Liver (tissue), 8 donors: ENCODE measurements at regions not wholly inside any gene's neighbourhood (a gene's known extent, or its start where the extent isn't known, plus 50 kb on each side); places are given as distances from the start of the nearest gene placed in this dataset.

ENCODE experiments used
- DNase-seq: peaks from one replicate; pipeline ENCODE4 v3.0.0-alpha.2; 2017; ENCODE audit warnings: low spot score
- H3K27ac ChIP-seq, 2 donors: one replicate each; pipeline ENCODE4 v1.7.0; 2013; ENCODE audit warnings: inconsistent platforms in 2 of 2, low read length in 2 of 2, control low read depth in 1 of 2, low read depth in 1 of 2, mild to moderate bottlenecking in 1 of 2
- H3K27me3 ChIP-seq, 4 donors: one replicate each; pipeline versions ENCODE4 v1.6.1 to v1.7.0; 2013; ENCODE audit warnings: low read length in 3 of 4, inconsistent platforms in 1 of 4, mild to moderate bottlenecking in 1 of 4, moderate library complexity in 1 of 4; ENCODE audit not compliant: control insufficient read depth in 4 of 4, insufficient read depth in 4 of 4
- H3K36me3 ChIP-seq, 4 donors: one replicate each; pipeline versions ENCODE4 v1.6.1 to v1.7.0; 2013; ENCODE audit warnings: low read length in 3 of 4, mild to moderate bottlenecking in 3 of 4, low read depth in 1 of 4, moderate library complexity in 1 of 4; ENCODE audit not compliant: control insufficient read depth in 4 of 4, insufficient read depth in 3 of 4
- H3K4me1 ChIP-seq, 4 donors: one replicate each; pipeline versions ENCODE4 v1.6.1 to v1.7.0; 2013; ENCODE audit warnings: low read length in 3 of 4, mild to moderate bottlenecking in 3 of 4, moderate library complexity in 1 of 4; ENCODE audit not compliant: control insufficient read depth in 4 of 4, insufficient read depth in 4 of 4
- H3K4me3 ChIP-seq, 3 donors: one replicate each; pipeline versions ENCODE4 v1.6.1 to v1.7.0; 2013; ENCODE audit warnings: low read length in 3 of 3, control low read depth in 1 of 3, low read depth in 1 of 3, mild to moderate bottlenecking in 1 of 3
- H3K9ac ChIP-seq, 2 donors: one replicate each; pipeline ENCODE4 v1.7.0; 2013; ENCODE audit warnings: low read length in 2 of 2, mild to moderate bottlenecking in 2 of 2, moderate library complexity in 2 of 2, control low read depth in 1 of 2, low read depth in 1 of 2
- H3K9me3 ChIP-seq, 4 donors: one replicate each; pipeline versions ENCODE4 v1.6.1 to v1.7.0; 2013; ENCODE audit warnings: low read length in 3 of 4; ENCODE audit not compliant: control insufficient read depth in 4 of 4
- ATF3 ChIP-seq: IDR thresholded peaks from 2 replicates; pipeline ENCODE4 v1.6.1; 2016; ENCODE audit warnings: antibody characterized with exemption
- EGR1 ChIP-seq, 2 donors: IDR thresholded peaks; 2 replicates each; pipeline ENCODE4 v1.6.1; 2016 to 2018; ENCODE audit warnings: antibody characterized with exemption in 2 of 2, low read depth in 2 of 2
- FOXA1 ChIP-seq: IDR thresholded peaks from 2 replicates; pipeline ENCODE4 v1.6.1; 2016; ENCODE audit warnings: antibody characterized with exemption
- FOXA2 ChIP-seq: IDR thresholded peaks from 2 replicates; pipeline ENCODE4 v1.6.1; 2016; ENCODE audit warnings: antibody characterized with exemption
- GABPA ChIP-seq, 2 donors: IDR thresholded peaks in 1 of 2; conservative IDR thresholded peaks in 1 of 2; 2 replicates each; pipeline ENCODE4 v1.6.1; 2016; ENCODE audit warnings: antibody characterized with exemption in 2 of 2, mild to moderate bottlenecking in 1 of 2, moderate library complexity in 1 of 2
- HNF4A ChIP-seq, 2 donors: conservative IDR thresholded peaks; 2 replicates each; pipeline ENCODE4 v1.6.1; 2016; ENCODE audit warnings: antibody characterized with exemption in 2 of 2, mild to moderate bottlenecking in 2 of 2
- HNF4G ChIP-seq: IDR thresholded peaks from 2 replicates; pipeline ENCODE4 v1.6.1; 2016; ENCODE audit warnings: antibody characterized with exemption
- JUND ChIP-seq, 2 donors: IDR thresholded peaks; 2 replicates each; pipeline ENCODE4 v1.6.1; 2016; ENCODE audit warnings: antibody characterized with exemption in 2 of 2
- NR2F2 ChIP-seq: IDR thresholded peaks from 2 replicates; pipeline ENCODE4 v1.6.1; 2016; ENCODE audit warnings: antibody characterized with exemption
- RAD21 ChIP-seq, 2 donors: IDR thresholded peaks; 2 replicates each; pipeline ENCODE4 v1.6.1; 2016; ENCODE audit warnings: antibody characterized with exemption in 2 of 2, mild to moderate bottlenecking in 2 of 2
- REST ChIP-seq: IDR thresholded peaks from 2 replicates; pipeline ENCODE4 v1.6.1; 2016; ENCODE audit warnings: antibody characterized with exemption, mild to moderate bottlenecking
- RXRA ChIP-seq, 2 donors: IDR thresholded peaks; 2 replicates each; pipeline ENCODE4 v1.6.1; 2017 to 2018; ENCODE audit warnings: antibody characterized with exemption in 2 of 2, mild to moderate bottlenecking in 1 of 2
- SP1 ChIP-seq: IDR thresholded peaks from 2 replicates; pipeline ENCODE4 v1.6.1; 2018; ENCODE audit warnings: antibody characterized with exemption, mild to moderate bottlenecking
- TAF1 ChIP-seq: conservative IDR thresholded peaks from 2 replicates; pipeline ENCODE4 v1.6.1; 2016; ENCODE audit warnings: antibody characterized with exemption, mild to moderate bottlenecking
- YY1 ChIP-seq: IDR thresholded peaks from 2 replicates; pipeline ENCODE4 v1.6.1; 2016; ENCODE audit warnings: antibody characterized with exemption, mild to moderate bottlenecking
- ZBTB33 ChIP-seq: IDR thresholded peaks from 2 replicates; pipeline ENCODE4 v1.6.1; 2016; ENCODE audit warnings: antibody characterized with exemption
- WGBS: extraction: QIAGEN DNeasy Blood & Tissue Kit; methylation state at CpG from one replicate; pipeline ENCODE4 v1.1.7; 2013; 5-methylcytosine and 5-hydroxymethylcytosine counted together
- TF ChIP-seq, protein P1 (sequence below): IDR thresholded peaks from 2 replicates; pipeline ENCODE4 v1.6.1; 2016; ENCODE audit warnings: antibody characterized with exemption
- TF ChIP-seq, protein P2 (sequence below): fragments of 150-350 bp; IDR thresholded peaks from 2 replicates; pipeline ENCODE4 v1.5.1; 2017; ENCODE audit warnings: improper control_type of control experiment, low read depth, low read length; ENCODE audit not compliant: missing input control
- donor health status: healthy.
- donor health status: healthy.
- donor health status: healthy.
- donor health status: healthy.
- donor health status: healthy.

- H3K27me3 ChIP-seq = no peaks in the 10 kb centered on the region
- 55% methylated on average over 2 of the region's 2 CpGs for WGBS
- H3K9ac ChIP-seq = no peak overlapping the region
- DNase-seq = no peak
- no peak overlapping the region for H3K4me3 ChIP-seq
- H3K4me1 ChIP-seq = peaks cover 0 to 5% (median 1%) of the 10 kb centered on the region in 4 donors
- TF ChIP-seq, protein P1, sequence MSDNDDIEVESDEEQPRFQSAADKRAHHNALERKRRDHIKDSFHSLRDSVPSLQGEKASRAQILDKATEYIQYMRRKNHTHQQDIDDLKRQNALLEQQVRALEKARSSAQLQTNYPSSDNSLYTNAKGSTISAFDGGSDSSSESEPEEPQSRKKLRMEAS = no peak
- TF ChIP-seq JUND (IDR thresholded peaks at IDR 0.05) = peak in 1 of 2 donors; percentile 19
- TF ChIP-seq ZBTB33 = no peak
- peak; percentile 57 for TF ChIP-seq FOXA2
- peak in 1 of 2 donors; percentile 28 for TF ChIP-seq HNF4A (conservative IDR thresholded peaks at IDR 0.05)
- TF ChIP-seq RAD21 (IDR thresholded peaks at IDR 0.05) = no peak
- TF ChIP-seq RXRA (IDR thresholded peaks at IDR 0.05) = peak in 1 of 2 donors; percentile 63
- no peak for TF ChIP-seq ATF3
- no peaks in the 10 kb centered on the region for H3K9me3 ChIP-seq
- H3K27ac ChIP-seq = peak overlapping the region; percentile 8 to 54
- H3K36me3 ChIP-seq = no peaks in the 10 kb centered on the region
Measured at GRCh38 chr6:53418288-53418687, 69.5 kb upstream of the ELOVL5 start.

- peaks cover 4 to 16% (median 6%) of the 10 kb centered on the region in 4 donors for H3K4me1 ChIP-seq
- WGBS = 95% methylated on average over 1 of the region's 1 CpG
- H3K4me3 ChIP-seq = no peak overlapping the region
- no peak overlapping the region for H3K9ac ChIP-seq
- H3K36me3 ChIP-seq = no peaks in the 10 kb centered on the region
- TF ChIP-seq RAD21 (IDR thresholded peaks at IDR 0.05) = no peak
- no peak for TF ChIP-seq ATF3
- TF ChIP-seq GABPA (IDR thresholded peaks at IDR 0.05 in 1 of 2, conservative IDR thresholded peaks at IDR 0.05 in 1 of 2) = no peak
- no peak for TF ChIP-seq YY1
- TF ChIP-seq HNF4A (conservative IDR thresholded peaks at IDR 0.05) = no peak
- TF ChIP-seq, protein P2, sequence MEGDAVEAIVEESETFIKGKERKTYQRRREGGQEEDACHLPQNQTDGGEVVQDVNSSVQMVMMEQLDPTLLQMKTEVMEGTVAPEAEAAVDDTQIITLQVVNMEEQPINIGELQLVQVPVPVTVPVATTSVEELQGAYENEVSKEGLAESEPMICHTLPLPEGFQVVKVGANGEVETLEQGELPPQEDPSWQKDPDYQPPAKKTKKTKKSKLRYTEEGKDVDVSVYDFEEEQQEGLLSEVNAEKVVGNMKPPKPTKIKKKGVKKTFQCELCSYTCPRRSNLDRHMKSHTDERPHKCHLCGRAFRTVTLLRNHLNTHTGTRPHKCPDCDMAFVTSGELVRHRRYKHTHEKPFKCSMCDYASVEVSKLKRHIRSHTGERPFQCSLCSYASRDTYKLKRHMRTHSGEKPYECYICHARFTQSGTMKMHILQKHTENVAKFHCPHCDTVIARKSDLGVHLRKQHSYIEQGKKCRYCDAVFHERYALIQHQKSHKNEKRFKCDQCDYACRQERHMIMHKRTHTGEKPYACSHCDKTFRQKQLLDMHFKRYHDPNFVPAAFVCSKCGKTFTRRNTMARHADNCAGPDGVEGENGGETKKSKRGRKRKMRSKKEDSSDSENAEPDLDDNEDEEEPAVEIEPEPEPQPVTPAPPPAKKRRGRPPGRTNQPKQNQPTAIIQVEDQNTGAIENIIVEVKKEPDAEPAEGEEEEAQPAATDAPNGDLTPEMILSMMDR = no peak
- TF ChIP-seq, protein P1 = no peak
- no peak for TF ChIP-seq REST
- TF ChIP-seq JUND (IDR thresholded peaks at IDR 0.05) = no peak
- TF ChIP-seq ZBTB33 = no peak
- TF ChIP-seq HNF4G = no peak
- no peak for TF ChIP-seq TAF1
- TF ChIP-seq NR2F2 = no peak
- no peak for TF ChIP-seq RXRA (IDR thresholded peaks at IDR 0.05)
- no peak for TF ChIP-seq FOXA1
- TF ChIP-seq EGR1 (IDR thresholded peaks at IDR 0.05; ENCODE audit: low read depth in 2 of 2) = no peak
- TF ChIP-seq SP1 = no peak
- no peak overlapping the region for H3K27ac ChIP-seq
- no peaks in the 10 kb centered on the region for H3K9me3 ChIP-seq
- no peak for DNase-seq
- H3K27me3 ChIP-seq = no peaks in the 10 kb centered on the region
Measured at GRCh38 chr6:53417141-53417540, 68.4 kb upstream of the ELOVL5 start.
